GM19025 (cell line): ENCODE measurements at regions not wholly inside any gene's neighbourhood (a gene's known extent, or its start where the extent isn't known, plus 50 kb on each side); places are given as distances from the start of the nearest gene placed in this dataset.
"Not testable (repeated sequence)": the region's sequence is repeated elsewhere in the genome, so short reads cannot be mapped to it uniquely, and the experiment has no call there.

Source experiments
- ATAC-seq: cut with Tn5 transposase; IDR thresholded peaks from one replicate; pipeline ENCODE4 v1.9.1; 2021; ENCODE audit warnings: mild to moderate bottlenecking, low read depth, moderate library complexity; ENCODE audit not compliant: unreplicated experiment

DNA sequence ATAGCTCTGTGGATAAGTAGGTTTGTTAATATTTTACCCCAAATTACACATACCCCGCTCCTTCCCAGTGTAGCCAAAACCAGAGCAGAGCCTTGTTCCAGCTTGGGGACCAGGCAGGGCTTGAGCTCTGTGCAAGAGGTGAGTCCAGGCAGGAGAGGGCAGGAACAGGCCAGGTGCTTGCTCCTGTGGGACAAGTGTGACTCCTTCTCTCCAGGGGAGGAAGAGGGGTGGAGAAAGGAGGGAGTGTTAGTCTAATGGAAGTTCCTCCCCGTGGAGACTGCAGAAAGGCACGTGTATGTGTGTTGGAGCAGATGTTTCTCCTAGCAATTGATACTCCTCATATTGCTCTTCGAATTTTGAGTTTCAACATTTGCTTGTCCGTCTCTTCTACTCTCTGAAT lies 201.0 kb downstream of the FGF9 start:
- no peak for ATAC-seq

DNA sequence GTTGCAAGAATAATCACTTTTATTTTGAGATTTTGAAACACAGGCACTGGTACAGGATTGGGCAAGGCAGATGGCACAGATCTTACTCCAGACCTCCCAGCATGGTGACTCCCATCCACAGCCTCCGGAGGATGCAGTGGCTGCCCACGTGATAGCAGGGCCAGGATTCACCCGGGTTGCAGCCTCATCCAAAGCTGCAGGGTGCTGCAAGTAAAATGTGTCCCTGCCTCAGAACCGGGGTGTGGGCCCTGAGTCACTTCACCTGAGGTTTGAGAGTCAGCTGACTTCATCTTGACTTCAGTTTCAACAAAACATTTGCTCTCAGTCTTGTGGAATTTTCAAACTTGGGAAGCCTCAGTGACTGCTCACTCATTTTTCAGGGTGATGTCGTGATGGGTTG lies 201.9 kb downstream of the FGF9 start:
- no peak for ATAC-seq

DNA sequence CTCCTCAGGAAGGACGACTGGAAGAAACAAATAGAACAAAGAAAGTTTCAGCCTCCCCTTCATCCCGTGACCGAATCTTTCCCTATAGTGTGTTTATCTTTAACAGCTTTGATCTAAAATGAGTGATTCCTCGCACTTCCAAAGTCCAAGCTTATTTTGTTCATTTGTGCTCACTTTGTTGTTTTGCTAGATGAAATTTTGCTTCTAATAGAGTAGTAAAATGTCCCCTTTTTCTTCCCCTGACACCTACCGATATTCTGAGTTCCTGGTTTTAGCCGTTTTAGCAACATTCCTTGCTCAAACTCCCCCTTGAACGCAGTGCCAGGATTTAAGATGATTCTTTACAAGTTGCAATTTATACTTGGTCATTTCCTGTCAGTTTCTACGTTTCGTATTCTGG lies 204.2 kb downstream of the FGF9 start:
- no peak for ATAC-seq

DNA sequence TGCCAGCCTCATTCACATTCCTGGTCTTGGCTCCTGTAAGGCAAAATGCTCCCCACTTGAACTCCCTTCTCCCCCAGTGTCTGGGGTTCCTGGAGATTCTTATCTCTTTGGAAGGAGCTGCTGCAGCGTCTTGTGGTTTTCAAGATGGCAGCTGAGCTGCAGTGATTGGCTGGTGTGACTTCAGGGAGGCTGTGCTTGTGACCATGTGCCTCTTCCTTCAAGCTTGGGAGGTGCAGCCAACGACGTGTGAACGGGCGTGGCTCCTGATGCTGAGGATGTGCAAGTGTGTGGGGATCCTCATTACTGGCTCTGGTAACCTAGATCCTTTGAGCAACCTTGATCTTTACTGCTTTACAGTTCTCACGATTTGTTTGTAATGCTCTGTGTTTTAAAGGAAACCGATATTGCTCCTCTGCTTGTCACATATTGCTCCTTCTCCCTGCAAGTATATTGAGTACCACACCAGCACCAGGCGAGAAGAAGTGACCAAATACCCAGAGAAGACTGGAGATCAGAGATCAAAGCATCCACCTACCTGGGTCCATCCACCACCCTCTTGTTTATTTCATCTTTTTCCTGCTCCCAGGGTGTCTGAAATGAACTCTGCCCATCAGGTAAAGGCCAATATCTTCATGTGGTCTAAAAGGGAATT lies 208.5 kb downstream of the FGF9 start:
- no peak for ATAC-seq

DNA sequence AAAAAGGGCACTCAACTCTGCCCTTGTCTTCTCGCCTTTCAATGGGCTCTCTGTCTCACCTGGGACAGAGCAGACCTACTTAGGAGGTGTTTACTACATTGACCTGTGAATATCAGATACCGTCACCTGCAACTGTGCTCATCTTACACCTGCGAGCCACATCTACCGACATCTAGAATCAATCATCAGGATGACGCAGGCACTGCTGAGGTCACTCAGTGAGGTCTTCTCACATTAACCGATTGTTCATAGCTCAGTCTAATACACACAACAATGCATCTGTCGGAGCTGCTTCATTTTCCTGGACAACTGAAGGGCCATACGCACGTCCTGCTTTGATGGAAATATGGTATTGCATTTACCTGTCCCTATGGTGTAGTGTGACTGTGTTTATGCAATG lies 211.9 kb downstream of the FGF9 start:
- ATAC-seq: no peak

DNA sequence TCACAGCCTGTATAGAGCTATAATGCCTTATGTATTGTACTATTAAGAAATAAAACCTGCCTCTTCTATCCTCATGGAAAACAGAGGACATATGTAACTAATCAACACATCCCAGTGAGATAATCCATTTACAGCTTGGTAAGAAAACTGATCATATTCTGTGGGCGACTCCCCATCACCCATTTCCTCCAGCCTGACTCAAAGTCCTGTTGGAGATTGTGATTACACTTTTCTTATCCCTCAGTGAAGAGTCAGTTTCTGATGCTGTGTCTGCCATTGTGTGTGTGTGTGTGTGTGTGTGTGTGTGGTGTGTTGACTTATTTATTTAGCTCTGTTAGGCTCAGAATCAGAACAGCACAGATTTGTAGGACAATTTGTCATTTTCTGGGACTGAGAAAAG lies 212.8 kb downstream of the FGF9 start:
- ATAC-seq: no peak

DNA sequence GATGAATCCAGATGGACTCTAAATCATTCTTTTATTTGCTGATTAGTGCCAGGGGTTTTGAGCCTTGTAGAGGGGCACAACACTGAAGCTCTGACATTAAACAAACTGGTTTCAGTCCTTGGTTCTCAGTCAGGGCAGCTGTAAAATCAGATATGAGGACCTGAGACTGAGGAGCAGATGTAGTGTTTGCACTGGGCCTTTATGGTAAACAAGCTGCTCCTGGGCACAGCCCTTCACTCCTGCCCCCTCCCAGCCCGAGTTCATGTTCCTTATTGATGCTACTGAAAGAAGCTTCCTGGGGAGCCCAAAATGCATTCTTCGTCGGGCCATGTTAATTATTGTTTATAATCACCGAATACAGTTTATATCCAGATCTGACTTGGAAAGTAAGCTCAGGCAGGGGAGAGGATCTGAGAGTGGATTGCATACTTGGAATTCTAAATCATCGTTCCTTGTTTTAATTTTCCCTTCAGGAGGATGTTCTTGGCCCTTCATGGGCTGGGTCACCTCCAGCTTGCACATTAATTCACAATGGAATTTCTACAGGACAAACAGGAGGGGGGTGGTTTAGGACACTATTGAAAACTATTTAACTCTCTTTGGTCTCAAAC lies 213.5 kb downstream of the FGF9 start:
- ATAC-seq: no peak

DNA sequence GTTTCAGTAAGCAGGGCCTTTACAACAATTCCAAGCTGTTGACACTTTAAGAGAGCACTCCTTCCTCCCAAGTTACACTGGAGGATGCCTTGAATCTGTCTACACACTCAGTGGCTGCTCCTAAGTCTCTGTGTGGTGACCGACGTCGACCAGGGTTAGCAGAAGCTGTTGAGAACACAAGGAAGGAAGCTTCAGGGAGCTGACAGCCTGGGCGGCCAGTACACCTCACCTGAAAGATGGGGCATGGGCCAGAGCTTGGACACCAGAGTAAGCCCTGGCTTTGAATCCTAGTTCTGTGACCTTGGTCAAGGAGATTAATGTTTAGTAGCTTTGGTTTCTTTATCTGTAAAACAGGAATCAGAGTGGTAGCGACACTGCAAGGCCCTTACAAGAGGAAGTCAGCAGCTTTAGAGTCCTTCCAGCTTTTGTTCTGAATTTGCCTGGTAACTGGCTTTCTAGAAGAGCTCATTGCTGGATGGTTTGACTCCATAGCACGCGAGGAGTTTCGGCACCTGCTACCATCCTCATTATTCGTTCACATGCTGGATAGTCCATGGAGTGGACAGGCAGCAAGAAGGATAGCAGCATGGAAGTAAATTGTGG lies 214.2 kb downstream of the FGF9 start:
- ATAC-seq: no peak

DNA sequence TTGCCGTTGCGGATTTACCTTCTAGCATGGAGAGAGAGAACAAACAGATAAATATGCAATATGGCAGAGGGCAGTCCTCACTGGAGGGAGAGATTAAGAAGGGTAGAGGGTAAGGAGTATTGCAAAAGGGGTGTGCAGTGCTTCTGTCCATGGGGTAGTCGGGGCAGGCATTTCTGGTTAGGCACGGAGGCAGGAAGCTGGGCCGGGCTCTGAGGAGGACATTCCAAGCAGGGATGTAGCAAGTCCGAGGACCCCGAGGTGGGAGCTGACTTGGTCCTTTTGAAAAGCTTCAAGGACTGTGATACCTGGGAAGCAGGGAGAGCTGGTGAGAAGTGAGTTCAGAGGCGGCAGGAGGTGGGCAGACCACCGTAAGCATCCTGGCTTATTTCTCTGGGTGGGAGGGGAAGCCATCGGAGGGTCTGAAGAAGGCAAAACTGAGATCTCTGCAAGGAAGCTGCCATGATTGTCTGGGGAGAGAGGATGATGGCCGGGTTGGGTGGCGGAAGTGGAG lies 214.9 kb downstream of the FGF9 start:
- no peak for ATAC-seq

DNA sequence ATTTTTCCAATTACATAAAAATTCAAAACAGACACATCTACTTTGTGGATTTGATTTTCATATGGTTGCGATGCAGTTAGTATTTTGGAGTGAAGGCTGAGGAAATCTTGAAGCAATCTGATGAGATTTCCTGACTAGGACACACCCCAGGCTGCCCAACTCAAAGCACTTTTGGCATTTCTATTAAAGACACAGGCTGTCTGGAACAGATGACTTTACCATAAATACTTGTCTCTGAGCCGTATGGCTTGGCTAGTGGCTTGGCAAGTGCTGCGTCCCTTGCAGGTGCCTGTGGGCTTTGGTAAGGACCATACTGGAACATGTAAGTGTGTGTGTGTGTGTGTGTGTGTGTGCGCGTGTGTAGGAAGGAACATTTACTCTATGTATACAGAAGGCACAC lies 218.8 kb downstream of the FGF9 start:
- ATAC-seq: no peak

DNA sequence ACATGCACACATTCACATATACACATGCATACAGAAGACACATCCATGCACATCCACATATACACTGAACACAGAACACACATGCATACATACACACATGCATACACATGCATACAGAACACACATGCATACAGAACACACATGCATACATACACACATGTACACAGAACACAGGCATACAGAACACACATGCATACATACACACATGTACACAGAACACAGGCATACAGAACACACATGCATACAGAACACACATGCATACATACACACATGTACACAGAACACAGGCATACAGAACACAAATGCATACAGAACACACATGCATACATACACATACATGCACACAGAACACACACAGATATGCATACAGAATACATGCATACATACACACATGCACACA lies 219.3 kb downstream of the FGF9 start:
- ATAC-seq: not testable (repeated sequence)

DNA sequence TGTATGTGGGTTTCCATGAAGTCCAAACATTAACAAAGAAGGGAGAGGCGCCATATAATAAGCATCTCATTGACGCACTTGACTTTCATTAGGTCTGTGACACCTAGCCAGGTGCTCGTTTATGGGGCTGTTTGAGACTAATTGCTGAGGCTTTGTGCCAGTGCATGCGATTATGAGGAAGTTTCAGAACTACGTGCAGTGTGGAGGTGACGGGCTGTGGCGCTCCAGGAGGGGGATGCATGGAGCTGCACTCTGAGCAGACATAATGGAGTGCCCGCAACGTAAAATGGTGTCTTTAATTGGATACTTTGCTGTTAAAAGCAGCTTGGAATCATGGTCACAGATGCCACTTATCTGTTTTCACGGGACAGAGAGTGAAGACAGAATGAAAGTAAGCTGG lies 223.2 kb downstream of the FGF9 start:
- no peak for ATAC-seq

DNA sequence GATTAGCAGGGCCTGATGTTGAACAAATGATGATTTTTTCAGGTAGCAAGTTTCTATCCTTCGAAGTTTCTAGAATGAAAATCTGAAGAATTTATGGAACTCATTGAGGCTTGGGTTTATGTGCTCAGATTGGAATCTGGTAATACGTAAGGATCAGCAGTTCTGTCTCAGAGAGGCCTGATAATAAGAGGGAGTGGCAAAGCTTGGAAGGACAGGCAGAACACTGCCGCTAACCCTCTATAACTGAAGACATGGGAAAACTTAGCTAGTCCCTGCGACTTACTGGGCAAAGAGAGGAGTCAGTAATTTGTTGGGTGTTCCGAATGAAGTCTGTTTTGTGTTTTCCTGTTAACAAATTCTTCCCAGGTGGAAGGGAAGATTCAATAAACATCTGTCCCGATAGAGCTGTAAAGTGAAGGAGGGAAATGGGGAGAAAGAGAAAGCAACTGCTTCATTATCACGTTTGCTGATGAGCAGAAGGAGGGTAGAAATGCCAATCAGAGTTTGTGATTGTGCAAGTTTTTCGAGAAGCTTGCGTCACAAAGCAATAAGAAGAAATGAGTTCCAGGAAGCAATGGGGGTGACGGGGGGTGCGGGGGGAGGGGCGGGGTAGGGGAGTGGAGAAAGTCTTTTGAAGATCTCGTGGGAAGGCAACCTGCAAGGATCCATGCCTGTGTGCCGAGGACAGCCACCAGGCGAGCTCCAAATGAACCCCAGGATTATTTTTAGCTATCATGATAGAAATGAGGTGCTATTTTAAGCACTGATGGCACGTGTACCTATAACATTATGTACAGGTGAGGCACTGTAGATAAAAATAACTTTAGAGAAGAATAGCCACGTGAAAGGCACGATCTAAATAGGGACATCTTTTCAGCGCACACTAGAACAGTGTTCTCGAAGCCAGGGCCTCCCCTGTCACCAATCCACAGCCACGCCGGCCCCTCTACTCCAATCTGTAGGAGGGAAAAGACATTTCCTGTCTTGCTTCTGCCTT lies 224.1 kb downstream of the FGF9 start:
- ATAC-seq: no peak

DNA sequence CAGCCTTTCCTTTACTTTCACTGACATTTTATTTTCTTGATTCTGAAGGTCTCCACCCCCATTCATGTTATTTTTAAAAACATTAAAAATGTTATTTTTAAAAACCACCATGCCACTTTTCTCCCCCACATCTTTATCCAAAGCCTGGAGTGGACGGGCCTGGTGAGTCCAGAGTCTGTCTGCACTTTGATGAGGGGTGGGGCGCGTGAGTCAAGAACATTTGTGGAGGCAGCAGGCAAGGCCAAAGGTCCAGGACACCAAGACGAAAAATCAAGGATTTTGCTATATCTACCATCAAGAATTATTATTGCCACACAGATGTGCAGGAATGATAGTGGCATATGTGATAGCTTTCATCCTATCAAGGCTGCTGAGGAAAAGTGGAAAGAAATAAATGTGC lies 224.9 kb downstream of the FGF9 start:
- ATAC-seq: no peak

DNA sequence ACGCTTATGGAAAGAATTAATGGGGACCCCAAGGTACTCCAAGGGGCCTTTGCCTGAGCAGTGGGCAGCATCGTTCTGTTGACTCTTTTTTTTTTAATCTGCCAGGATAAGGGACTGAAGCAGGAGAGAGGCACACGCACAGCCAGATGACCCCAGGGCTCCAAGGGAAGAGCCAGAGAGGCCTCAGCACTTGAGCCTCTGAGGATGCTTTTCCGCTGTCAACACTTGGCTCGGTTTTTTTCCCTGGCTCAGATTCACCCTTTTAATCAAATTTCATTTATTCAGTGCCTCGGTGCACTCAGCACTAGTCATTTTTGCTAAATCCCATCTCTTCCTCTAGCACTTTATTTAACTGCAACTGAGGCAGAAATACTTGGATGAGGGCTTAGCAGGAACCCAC lies 226.3 kb downstream of the FGF9 start:
- no peak for ATAC-seq

DNA sequence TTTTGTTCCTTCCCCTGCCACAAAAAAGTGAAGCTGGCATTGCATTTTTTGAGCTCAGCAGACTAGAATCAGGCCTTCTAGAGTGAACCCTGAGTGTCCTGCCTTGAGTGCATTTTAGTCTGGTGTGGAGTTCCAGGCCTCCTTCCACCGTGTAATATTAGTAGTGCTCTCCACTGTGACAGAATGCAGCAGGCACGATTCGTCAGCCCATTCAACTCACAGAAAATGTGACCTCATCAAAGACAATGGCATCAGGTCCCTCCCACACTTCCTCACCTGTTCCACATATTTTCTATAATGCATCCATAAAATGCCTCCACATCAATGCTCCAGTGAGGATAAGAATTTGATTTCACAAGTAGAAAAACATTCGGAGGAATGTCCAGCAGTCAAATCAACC lies 227.6 kb downstream of the FGF9 start:
- ATAC-seq: no peak

DNA sequence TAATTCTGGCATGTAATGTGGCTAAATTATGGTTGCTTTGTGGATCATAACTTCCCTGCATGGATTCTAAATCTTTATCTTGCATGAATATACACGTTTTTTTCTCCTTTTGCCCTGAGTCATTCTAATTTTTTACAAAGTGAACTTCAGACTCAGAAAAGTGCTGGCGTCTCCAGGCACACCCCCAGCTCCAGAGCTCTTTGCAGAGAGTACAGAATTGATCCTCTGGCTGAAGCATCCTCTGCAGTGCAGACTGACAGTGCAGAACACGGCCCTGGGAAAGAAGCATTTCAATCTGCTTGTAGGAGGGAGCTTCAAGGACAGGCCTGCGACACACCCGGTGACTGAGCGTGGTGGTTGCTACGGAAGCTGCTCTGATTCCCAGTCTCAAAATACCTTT lies 228.1 kb downstream of the FGF9 start:
- ATAC-seq: no peak

DNA sequence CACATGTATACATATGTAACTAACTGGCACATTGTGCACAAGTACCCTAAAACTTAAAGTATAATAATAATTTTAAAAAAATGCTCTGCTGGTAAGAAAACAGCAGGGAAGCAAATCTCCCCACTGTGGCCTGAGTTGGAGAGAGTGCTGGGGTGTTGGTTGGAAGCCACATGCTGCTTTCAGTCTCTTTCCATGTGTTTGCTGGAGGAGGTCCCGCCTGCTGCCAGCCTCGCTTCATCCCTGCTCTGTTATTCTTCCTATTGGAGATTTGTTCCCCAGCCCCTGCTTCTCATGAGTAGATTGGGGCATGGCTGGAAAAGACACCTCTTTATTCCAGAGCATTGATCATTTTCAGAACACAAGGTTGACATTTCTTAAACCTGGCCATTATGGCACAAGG lies 230.5 kb downstream of the FGF9 start:
- ATAC-seq: no peak

DNA sequence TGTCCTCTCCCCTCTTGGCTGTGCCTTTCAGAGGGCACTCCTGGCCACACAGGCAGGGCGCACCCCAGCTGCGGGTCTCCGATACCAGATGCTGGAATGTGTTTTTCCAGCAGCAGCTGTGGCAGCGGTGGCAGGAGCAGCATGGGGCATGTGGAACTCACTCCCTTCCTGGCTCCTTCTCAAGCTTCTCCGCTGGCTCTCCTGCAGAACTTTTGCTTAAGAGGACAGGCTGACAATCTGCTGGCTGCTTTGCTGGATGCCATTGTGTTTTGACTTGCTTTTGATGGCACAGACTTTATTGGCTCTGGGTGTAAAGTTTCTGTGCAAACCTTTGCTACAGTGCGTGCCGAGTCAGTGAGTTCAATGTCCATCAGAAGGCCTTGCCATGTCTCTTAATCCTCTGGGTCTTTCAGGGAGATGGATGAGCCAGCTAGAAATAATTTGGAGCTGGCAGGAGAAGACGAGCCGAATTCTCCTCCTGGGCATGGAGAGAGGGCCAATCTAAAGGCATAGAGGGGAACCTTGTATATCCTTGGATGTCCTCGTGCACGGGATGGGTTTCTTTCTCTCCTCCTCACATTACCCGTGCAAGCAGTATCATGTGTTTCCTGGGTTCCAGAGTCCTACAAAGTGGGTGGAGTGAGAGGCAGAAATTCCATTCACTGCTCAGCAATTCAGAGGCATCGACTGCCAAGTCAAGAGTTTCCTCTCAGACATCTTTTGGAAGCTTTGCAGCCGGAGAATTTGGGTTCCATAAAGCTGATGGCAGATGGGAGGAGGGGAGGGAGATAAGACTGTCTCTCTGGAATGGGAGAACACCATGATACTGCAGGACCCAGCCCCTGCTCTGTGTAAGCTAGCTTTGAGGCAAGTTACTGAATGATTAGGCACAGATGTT lies 231.2 kb downstream of the FGF9 start:
- ATAC-seq: no peak

DNA sequence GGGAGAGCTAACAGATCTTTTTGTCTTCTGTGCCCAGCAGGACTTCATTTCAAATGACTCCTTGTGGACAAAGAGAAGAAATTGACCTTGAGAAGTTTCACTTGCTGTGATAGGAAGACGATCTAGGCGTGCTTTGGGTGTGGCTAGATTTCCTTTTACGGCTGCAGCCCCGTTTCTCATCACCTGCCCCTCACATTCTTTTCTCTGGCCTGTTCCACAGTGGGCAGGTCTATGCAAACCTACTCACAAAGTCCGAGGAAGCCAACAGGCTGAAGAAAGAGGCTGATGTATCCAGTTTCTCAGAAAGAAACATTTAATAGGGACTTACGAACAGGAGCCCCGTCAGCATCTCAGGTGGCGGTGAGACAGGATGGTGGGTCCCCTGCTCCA lies 231.8 kb downstream of the FGF9 start:
- no peak for ATAC-seq
